Prostate gland (tissue), 2 donors: ENCODE measurements at regions not wholly inside any gene's neighbourhood (a gene's known extent, or its start where the extent isn't known, plus 50 kb on each side); places are given as distances from the start of the nearest gene placed in this dataset.

Experiments used
- CTCF ChIP-seq, 4 experiments: fragments of 200-600 bp in 2 of 4; fragments of 450-650 bp in 2 of 4; sonication (generic) in 2 of 4; IDR thresholded peaks; 1 replicate in 3 of 4; 2 replicates in 1 of 4; pipeline ENCODE4 v1.5.1; 2016 to 2019; ENCODE audit warnings: antibody characterized with exemption in 4 of 4, mild to moderate bottlenecking in 2 of 4, moderate library complexity in 2 of 4
- POLR2AphosphoS5 ChIP-seq: sonication (generic); formaldehyde crosslinking; IDR thresholded peaks from one replicate; pipeline ENCODE4 v1.6.1; 2017; ENCODE audit warnings: antibody characterized with exemption

GRCh38 chr6:87884203-87884602, 163.4 kb upstream of the SPACA1 start:
- TF ChIP-seq CTCF (IDR thresholded peaks at IDR 0.05) (no peak), POLR2AphosphoS5 (no peak)
